C4-2B (cell line): ENCODE measurements at regions not wholly inside any gene's neighbourhood (a gene's known extent, or its start where the extent isn't known, plus 50 kb on each side); places are given as distances from the start of the nearest gene placed in this dataset.

ENCODE experiments used
- H3K27ac ChIP-seq: fragments of 450-650 bp; 2 replicates; pipeline ENCODE4 v1.5.1; 2017
- CTCF ChIP-seq: fragments of 450-650 bp; conservative IDR thresholded peaks from 2 replicates; pipeline ENCODE4 v1.5.1; 2017; ENCODE audit warnings: mild to moderate bottlenecking
- ZFX ChIP-seq: fragments of 450-650 bp; IDR thresholded peaks from 2 replicates; pipeline ENCODE4 v1.6.1; 2017

GRCh38 chr3:14280326-14280725 lies 101.7 kb downstream of the LSM3 start:
- no peak overlapping the region for H3K27ac ChIP-seq
- no peak for TF ChIP-seq ZFX
- TF ChIP-seq CTCF = no peak

GRCh38 chr3:14281053-14281452 lies 102.4 kb downstream of the LSM3 start:
- H3K27ac ChIP-seq = no peak overlapping the region
- no peak for TF ChIP-seq CTCF
- no peak for TF ChIP-seq ZFX

DNA sequence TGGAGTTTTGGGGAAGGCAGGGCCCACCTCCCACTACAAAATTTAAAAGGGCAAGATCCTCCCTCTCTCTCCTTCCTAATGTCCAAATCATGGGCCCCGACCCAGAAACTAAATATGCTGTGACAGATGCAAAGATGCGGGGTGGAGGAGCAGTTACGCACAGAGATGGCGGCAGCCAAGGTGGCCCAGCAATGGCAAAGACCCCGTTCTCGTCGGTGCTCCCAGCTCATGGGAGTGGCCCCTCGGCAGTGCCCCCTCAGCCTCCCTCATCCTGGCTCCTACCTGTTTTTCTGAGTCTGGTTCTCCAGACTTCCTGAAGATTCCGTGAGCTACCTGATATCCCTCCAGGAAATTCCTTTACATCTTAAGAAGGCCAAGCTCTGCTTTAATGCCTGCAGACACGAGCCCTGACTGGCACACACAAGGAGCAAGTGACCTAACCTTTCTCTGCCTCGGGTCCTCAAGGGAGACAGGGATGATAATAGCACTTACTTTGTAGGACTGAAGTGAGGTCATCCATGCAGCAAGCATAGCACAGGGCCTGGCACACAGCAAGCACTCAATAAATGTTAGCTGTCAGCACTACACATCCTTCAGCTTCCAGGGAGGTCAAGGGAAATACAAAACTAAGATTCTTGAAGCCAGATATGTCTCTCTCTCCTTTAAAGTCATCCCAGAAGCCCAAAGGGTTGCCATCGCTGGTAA lies 103.5 kb downstream of the LSM3 start:
- H3K27ac ChIP-seq = no peak overlapping the region
- TF ChIP-seq ZFX (no peak), CTCF (no peak)

GRCh38 chr3:14282706-14283075 lies 104.1 kb downstream of the LSM3 start:
- no peak overlapping the region for H3K27ac ChIP-seq
- no peak for TF ChIP-seq CTCF
- no peak for TF ChIP-seq ZFX

DNA sequence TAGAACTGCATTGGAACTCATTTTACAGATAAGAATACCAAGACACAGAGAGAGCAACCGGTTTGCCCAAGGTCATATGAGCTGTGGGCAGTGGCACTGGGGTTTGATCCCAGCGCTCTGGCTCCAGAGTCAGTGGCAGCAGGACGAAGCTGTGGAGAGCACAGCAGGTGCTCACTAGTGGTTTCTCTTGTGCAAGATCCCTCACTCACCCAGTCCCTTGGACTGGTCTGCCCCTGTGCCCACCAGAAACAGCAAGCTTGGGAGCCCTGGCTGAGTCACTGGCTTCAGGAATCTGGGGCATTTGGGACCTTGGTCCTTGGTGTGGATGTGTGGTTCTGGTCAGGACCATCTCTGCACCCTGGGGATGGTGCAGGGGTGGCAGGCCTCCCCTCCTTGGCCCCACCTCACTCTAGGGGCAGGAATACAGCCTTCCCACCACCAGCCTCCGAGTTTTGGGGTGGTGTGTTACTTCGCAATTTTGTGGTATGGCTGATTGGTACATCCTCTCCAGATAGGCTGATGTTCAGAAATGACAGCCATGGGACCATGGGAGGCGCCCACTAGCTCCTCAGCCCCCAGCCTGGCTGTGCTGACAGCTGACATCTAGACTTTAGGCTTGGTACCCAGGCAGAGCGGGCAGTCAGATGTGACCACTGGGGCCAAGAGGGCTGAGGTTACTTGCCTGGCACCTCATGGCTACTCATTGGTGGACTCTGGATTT lies 104.6 kb downstream of the LSM3 start:
- no peak for TF ChIP-seq CTCF
- no peak for TF ChIP-seq ZFX
- H3K27ac ChIP-seq = no peak overlapping the region

DNA sequence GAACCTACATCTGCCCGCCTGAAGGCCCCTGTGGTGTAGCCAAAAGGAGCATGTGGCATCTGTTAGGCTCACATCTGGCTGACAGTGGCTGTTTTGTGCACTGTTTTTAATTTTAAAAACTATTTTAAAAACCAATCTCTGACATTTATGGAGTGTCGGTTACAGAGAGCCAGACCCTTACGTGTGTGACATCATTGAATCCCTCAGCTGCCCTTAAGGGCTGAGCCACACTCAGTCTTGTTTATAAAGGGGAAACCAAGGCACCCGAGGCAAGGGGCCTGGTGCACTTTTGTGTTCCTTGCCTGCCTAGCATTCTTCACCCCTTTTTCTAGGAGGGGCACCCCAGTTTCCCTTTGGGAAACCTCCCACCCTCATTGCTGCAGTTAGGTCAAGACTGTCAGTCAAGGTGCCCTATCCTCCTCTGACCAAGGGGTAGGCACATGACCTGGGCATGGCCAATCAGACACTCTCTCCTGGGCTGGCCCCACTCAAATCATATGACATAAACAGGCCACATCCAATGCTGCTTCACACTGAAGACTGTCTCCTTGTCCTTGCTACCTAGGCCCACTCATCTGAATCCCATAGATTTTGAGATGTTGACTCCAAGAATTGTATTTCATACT lies 105.3 kb downstream of the LSM3 start:
- TF ChIP-seq CTCF (no peak), ZFX (no peak)
- H3K27ac ChIP-seq = no peak overlapping the region
